Ureter (tissue), 1 donor: ENCODE measurements at regions not wholly inside any gene's neighbourhood (a gene's known extent, or its start where the extent isn't known, plus 50 kb on each side); places are given as distances from the start of the nearest gene placed in this dataset.
"Not testable (repeated sequence)": the region's sequence is repeated elsewhere in the genome, so short reads cannot be mapped to it uniquely, and the experiment has no call there.

ENCODE experiments used
- DNase-seq: peaks from one replicate; pipeline ENCODE4 v3.0.0-alpha.2; 2020; ENCODE audit warnings: low spot score
- donor health status: DM: yes; HTN: yes; CAD: no.

GRCh38 chr16:73122604-73123391 is 74.9 kb upstream of the ZFHX3 start:
- DNase-seq: no peak

DNA sequence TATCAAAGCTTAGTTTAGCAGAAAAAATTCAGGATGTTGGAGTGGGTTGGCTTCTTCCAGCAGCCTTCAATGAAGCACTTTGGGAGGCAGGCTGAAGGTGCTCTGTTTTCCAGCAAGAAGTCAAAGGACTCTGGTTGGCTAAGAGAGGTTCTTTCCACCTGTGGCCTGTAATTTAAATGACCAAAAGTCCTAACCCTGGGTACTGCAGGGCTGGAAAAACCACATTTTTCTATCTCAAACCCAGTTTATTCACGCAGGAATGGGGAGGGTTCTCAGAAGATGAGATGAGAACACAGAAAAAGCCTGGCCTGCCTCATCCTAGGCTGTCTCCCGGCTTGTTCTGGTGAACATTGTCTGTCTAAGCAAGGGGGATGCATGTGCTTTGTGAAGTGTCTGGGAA is 68.6 kb upstream of the ZFHX3 start:
- no peak for DNase-seq

GRCh38 chr16:73113336-73113735 is 65.4 kb upstream of the ZFHX3 start:
- no peak for DNase-seq

DNA sequence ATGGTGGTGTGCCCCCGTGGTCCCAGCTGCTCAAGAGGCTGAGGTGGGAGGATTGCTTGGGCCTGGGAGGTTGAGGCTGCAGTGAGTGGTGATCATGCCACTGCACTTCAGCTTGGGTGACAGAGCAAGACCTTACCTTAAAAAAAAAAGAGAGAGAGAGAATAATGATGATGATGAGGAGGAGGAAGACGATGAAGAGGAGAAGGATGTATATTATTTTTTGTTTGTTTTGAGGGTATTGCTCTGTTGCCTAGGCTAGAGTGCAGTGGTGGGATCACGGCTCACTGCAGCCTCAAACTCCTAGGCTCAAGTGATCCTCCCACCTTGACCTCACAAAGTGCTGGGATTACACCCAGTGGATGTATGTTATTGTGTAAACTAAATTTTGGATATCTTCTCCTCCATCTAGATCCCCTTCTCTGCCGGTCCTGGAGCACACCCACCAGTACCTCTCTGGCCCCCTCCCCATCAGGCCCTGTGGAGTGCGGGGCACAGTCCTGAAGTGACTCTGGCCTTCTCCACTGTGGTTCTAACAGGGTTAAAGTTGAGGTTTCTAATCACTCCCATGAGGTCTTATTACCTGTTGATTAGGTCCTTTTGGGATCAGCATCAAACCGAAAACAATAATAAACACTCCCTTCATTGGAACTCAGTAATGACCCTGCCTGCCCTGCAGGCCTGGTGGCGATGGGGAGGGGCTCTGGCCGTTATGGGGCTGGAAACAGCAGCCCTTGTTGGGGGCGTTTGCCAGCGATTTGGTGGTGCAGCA is 60.5 kb upstream of the ZFHX3 start:
- DNase-seq: no peak

- DNase-seq: no peak
Observed at GRCh38 chr16:73107371-73107770, 59.4 kb upstream of the ZFHX3 start.

DNA sequence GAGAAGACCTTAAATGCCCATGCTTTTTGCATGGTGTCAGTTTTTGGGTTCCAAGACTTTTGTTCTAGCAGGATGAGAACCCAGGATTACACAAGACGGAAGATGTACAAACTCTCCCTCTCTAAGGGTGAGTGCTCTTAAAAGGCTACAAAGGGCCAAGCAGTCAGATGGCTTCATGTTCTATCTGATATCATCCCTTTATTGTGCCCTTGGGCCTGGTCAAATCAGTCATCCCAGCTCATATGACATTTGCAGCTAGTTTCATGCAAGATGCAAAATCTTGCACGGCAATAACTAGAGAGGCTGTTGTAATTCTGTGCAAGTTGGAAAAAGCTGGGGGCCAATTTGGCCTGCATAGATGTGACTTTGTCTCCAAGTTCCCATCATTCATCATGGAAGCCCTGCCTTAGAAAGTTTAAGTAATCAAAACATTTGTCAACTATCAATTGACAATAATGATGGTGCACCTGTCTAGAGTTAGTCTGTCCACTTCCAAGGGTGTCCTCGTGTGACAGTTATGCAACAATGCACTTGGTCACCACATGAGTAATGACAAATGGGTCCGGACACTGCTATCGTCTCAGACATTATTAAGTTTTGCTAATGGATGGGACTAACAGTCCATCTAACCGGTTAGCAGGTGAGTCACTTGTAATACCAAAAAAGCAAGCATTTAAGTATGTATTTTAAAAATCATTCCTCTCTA is 58.6 kb upstream of the ZFHX3 start:
- DNase-seq: no peak

DNA sequence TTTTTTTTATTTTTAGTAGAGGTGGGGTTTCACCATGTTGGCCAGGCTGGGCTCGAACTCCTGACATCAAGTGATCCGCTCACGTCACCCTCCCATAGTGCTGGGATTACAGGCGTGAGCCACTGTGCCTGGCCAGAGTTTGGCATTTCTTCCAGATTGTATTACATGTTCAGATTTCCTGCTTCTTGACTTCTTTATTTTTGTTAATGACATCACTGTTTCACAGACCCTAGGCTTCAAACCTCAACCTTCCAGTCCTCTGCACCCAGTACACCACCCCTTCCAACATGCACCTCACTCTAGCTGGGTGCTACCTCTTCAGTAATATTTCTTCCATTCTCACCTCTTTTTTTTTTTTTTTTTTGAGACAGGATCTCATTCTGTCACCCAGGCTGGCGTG is 53.6 kb upstream of the ZFHX3 start:
- no peak for DNase-seq

DNA sequence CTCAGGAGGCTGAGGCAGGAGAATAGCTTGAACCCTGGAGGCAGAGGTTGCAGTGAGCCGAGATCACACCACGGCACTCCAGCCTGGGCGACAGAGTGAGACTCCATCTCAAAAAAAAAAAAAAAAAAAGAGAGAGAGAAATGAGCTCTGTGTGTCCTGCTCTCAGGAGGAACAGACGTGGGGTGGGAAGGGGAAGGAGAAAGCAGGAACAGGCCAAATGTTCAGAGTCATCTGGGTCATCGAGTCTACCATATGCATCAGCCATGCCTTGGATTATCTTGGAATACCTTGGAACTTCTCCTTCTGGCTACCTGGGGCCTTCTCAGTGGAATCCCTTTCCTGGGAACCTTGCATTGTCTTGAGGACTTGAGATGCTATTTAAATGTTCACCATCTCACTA is 51.7 kb upstream of the ZFHX3 start:
- not testable (repeated sequence) for DNase-seq
